NCI-H2196 treated with DMSO at 0.1 percent for 48 hours (cell line): ENCODE measurements at regions not wholly inside any gene's neighbourhood (a gene's known extent, or its start where the extent isn't known, plus 50 kb on each side); places are given as distances from the start of the nearest gene placed in this dataset.

Source experiments
- DNase-seq: peaks from one replicate; lab custom pipeline; 2025; ENCODE audit not compliant: unreplicated experiment; lab: John Stamatoyannopoulos, UW

- DNase-seq, result no peak
These were observed 253.1 kb downstream of the FZD1 start for GRCh38 chr7:91517201-91517785.

- DNase-seq, result no peak
These were observed 253.8 kb downstream of the FZD1 start for GRCh38 chr7:91518058-91518457.

GRCh38 chr7:91519241-91520158 is 255.3 kb downstream of the FZD1 start:
- DNase-seq, result no peak

GRCh38 chr7:91520645-91521044 is 256.4 kb downstream of the FZD1 start:
- DNase-seq, result no peak

- no peak for DNase-seq
These were observed 262.2 kb downstream of the FZD1 start for GRCh38 chr7:91526404-91526803.

DNA sequence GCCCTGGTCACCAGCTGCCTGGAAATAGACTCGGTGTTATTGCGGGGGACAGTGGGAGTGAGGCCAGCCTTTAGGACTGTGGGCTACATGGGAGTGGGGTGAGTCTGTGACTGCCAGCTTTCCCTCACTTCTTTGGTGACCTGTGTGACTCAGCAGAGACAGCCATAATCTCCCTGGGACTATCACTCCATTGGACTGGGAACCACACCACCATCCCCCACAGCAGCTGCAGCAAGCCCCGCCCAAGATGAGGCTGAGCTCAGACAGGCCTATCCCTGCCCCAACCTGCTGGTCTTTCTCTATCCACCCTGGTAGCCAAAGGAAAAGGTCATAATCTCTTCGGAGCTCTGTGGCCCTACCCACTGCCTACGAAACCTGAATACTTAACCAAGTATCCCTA is 263.2 kb downstream of the FZD1 start:
- no peak for DNase-seq

GRCh38 chr7:91533996-91534395 is 269.8 kb downstream of the FZD1 start:
- no peak for DNase-seq

GRCh38 chr7:91537260-91538152 is 273.3 kb downstream of the FZD1 start:
- no peak for DNase-seq

DNA sequence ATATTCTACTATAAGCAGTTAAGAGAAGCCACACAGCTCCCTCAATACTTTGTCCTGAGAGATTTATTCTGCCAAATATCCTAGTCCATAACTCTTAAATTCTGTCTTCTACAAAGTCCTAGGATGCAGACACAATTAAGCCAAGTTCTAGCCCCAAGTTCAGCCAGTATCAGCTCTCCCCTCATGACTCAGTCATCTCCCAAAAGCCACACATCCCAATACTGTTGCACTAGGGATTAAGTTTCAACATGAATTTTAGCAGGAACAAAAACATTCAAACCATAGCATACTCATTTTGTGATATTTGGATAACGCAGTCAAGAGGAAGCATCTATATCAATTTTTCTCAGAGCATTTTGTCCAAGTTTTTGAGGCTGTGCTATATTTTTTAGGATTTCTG is 277.4 kb downstream of the FZD1 start:
- no peak for DNase-seq

GRCh38 chr7:91543646-91544045 is 279.4 kb downstream of the FZD1 start:
- no peak for DNase-seq

DNA sequence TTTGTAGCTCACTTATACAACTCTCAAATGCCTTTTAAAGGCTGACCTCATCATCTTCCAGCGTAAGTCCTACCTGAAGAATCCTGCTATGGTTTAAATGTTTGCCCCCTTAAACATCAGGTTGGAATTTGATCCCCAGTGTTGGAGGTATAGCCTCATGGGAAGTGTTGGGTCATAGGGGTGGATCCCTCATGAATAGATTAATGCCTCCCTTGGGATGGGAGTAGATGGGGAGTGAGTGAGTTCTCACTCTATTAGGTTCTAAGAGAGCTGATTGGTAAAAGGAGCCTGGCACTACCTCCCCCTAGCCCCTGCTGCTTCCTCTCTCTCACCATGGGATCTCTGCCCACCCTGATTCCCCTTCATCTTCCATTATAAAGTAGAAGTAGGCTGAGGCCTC is 285.6 kb downstream of the FZD1 start:
- no peak for DNase-seq

- no peak for DNase-seq
These were observed 286.7 kb downstream of the FZD1 start for GRCh38 chr7:91550931-91551330.

GRCh38 chr7:91551377-91552175 is 287.3 kb downstream of the FZD1 start:
- no peak for DNase-seq

DNA sequence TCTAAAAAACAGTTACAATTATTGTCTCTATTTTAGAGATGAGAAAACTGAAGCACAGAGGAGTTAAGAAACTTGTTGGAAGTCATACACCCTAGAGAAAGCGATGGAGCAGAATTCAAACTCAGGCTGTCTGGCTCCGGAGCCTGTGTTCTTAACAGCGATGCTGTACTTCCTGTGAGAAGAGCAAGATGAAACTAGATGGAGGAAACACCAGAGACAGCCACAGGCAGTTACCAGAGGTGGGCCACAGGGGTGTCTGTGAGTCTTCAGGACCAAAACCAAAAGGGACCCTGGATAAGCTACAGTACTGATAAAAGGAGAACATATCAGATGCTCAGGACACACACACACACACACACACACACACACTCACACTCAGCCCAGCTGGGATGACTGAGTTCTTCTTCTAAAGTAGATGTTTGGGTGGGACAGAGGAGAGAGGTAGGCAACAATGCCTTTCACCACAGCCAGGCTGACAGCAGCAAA is 289.2 kb downstream of the FZD1 start:
- no peak for DNase-seq

DNA sequence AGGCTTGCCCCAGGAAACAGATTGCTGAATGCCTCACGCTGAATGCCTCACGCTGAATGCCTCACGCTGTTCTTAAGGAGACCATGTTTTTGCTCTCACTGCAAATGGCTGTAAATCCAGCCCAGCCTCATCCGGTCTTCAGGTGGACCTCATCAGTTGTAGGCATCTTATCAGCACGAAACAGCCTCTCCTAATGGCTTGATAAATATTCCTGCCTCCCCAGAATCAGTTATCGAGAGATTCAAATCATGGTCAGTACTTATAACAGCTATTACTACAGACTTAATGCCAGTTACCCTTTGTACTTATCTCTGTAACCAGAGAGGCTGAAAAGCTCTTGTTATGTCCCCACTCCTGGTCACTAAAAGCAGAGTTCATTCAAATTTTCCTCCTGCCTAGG is 290.6 kb downstream of the FZD1 start:
- no peak for DNase-seq

DNA sequence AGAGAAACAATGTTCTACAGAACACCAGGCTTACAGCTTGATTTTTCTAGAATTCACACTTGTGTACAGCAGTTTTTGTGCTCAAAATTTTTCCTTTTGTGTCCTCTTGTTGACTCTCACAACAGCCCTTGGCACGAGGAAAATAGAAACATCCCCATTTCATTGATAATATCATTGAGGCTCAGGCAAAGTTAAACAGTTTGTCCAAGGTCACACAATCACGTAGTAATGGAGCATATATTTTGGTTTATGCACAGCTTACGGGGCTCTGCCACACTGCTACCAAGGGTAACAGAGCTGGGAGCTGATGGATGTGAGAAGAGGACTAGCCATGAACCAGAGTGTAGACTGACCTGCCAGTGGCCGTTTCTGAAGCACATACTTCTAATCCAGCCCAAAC is 292.0 kb downstream of the FZD1 start:
- DNase-seq, result no peak

DNA sequence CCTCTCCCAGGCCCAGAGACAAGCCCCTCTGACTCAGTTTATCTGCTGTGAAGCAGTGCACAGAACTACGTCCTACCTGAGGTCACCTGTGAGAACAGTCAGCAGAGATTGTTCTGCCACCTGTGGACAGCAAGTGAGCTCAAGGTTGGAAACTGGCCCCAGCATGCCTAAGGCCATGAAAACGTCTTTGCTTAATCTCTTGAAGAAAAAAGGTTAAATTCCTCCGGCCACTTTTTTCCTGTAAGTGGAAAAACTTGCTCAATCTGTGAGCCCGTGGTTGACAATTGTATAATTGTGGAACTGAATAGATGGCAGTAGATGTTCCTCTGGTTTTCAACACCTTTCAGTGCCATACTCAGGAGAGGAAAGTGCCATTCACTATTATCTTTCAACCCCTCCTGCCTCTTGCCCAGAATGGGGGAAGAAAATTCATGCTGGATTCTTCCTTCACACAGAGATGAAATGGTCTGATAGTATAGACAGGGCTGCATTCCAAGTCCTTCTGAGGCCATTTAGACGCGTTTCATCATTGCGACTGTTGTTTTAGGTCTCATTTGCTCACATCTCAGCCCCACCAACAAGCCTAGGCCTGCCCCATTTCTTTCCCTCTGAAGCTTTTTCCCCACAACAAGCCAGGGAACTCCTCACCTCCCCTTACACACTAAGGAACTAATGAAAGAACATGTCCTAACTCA is 292.9 kb downstream of the FZD1 start:
- DNase-seq, result no peak

DNA sequence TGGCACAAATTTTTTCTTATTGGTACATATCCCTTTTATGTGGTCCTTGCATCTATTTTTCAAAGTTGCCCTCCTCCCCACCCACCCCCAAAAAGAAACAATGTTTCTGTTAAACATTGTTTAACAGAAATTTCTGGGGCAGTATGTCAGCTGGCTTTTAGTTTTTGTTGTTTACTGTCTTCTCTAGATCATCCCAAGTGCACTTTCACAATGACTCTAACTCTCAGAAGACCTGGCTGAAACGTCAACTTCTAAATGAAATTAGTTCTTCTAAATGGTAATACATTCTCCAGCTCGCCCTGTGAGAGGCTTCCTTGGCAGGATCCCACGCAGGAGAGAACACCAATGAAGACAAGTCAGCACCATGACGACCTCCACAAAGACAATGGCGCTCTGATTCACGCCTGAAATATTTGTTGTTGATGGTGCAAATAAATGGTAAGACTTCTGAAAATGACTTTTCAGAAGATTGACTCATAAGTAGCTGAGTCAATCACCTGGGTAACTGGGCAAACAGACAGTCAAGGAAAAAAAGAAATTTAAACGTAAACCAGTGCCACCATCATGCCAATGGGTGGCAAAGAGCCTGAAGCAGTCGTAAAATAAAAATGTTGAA is 293.7 kb downstream of the FZD1 start:
- DNase-seq, result no peak

- DNase-seq, result no peak
These were observed 295.7 kb downstream of the FZD1 start for GRCh38 chr7:91559947-91560346.

- DNase-seq, result no peak
These were observed 299.9 kb downstream of the FZD1 start for GRCh38 chr7:91564101-91564500.
